ENCODE measurements at regions not wholly inside any gene's neighbourhood (a gene's known extent, or its start where the extent isn't known, plus 50 kb on each side); places are given as distances from the start of the nearest gene placed in this dataset.

DNA sequence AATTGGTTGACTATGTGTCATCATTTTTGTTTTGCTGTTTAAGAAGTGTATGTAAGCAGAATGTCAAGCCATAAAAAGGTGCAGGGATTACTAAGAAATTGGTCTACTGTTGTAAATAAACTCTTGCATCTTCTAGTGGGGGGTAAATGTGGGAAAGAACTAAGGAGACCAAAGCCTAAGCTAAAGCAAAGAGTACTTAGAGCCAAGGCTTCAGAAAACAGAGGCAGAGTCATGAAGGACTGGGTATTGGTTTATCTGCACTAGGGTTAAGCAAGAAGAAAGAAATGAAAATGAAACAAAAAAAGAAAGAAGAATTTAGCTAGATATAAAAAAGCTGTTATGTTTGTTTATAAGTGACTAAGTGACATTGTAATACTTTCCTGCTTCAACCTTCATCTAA, 628.1 kb downstream of the METTL15 start:
- no peaks in the 10 kb centered on the region for H3K4me1 ChIP-seq
- TF ChIP-seq, protein P1, sequence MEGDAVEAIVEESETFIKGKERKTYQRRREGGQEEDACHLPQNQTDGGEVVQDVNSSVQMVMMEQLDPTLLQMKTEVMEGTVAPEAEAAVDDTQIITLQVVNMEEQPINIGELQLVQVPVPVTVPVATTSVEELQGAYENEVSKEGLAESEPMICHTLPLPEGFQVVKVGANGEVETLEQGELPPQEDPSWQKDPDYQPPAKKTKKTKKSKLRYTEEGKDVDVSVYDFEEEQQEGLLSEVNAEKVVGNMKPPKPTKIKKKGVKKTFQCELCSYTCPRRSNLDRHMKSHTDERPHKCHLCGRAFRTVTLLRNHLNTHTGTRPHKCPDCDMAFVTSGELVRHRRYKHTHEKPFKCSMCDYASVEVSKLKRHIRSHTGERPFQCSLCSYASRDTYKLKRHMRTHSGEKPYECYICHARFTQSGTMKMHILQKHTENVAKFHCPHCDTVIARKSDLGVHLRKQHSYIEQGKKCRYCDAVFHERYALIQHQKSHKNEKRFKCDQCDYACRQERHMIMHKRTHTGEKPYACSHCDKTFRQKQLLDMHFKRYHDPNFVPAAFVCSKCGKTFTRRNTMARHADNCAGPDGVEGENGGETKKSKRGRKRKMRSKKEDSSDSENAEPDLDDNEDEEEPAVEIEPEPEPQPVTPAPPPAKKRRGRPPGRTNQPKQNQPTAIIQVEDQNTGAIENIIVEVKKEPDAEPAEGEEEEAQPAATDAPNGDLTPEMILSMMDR (IDR thresholded peaks at IDR 0.05; ENCODE audit: low read depth, low read length), result no peak
- H3K9me3 ChIP-seq, result no peaks in the 10 kb centered on the region
- no peaks in the 10 kb centered on the region for H3K27me3 ChIP-seq
- H3K36me3 ChIP-seq, result no peaks in the 10 kb centered on the region
- no peak overlapping the region for H3K4me3 ChIP-seq (ENCODE audit: low read depth, low read length)
- no peak for DNase-seq

DNA sequence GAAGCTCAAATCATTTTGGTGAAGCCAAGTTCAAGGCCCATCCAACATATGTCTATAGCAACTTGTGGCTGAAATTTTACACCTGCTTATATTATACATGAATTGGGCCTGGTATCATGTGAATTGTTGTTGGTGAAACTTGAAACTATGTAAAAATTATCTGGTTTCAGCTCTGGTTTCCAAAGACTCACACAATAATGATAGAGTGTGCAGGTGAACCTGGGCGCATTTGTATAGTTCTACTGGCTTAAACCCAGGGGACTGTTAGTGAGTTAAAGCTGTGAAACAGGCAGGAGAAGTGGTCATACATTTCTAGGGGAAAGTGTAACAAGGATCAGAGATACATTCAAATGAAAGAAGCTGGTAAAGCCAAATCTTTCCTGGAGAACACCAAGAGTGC, 627.3 kb downstream of the METTL15 start:
- Histone ChIP-seq H3K36me3 (no peaks in the 10 kb centered on the region), H3K4me3 (ENCODE audit: low read depth, low read length) (no peak overlapping the region), H3K9me3 (no peaks in the 10 kb centered on the region), H3K27me3 (no peaks in the 10 kb centered on the region), H3K4me1 (no peaks in the 10 kb centered on the region)
- TF ChIP-seq, protein P1 (IDR thresholded peaks at IDR 0.05; ENCODE audit: low read depth, low read length), result no peak
- DNase-seq, result no peak

DNA sequence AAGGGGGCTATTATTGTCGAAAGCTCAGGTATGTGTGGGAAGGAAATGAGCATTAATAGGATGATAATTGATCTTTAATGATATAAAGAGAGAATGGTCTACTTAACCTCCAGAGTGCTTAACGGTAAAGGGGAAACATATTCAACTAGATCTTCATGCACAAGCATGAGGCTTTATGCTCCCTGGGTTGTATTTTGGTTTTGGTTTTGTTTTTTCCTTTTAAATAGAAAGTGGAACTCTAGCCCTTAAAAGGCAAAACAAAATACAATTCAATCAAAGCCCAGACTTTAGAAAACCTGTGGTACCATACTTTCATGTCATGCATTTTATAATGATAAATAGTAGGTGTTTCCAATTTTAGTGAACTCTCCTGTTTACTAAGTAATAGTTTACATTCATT, 622.7 kb downstream of the METTL15 start:
- no peaks in the 10 kb centered on the region for H3K36me3 ChIP-seq
- no peaks in the 10 kb centered on the region for H3K9me3 ChIP-seq
- DNase-seq, result no peak
- no peaks in the 10 kb centered on the region for H3K4me1 ChIP-seq
- TF ChIP-seq, protein P1 (IDR thresholded peaks at IDR 0.05; ENCODE audit: low read depth, low read length), result no peak
- H3K4me3 ChIP-seq (ENCODE audit: low read depth, low read length), result no peak overlapping the region
- no peaks in the 10 kb centered on the region for H3K27me3 ChIP-seq

DNA sequence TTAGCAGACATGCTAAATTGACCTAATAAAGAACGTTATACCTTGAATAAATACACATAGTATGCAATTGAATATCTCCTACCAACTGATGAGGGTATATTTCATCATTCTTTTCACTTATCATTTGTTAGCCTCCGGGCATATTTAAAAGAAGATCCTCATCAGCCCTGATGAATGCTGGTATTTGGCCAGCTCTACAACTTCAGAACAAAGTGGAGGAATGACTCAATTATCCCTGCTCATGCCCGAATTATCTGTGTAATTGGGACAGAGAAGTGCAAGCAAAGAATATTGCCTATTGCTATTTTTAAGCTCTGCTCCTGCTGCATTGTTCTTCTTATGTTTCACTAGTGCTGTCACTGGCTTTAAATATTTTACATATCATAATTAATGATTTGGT, 622.1 kb downstream of the METTL15 start:
- H3K4me1 ChIP-seq, result no peaks in the 10 kb centered on the region
- no peak overlapping the region for H3K4me3 ChIP-seq (ENCODE audit: low read depth, low read length)
- TF ChIP-seq, protein P1 (IDR thresholded peaks at IDR 0.05; ENCODE audit: low read depth, low read length), result no peak
- DNase-seq, result no peak
- H3K27me3 ChIP-seq, result no peaks in the 10 kb centered on the region
- no peaks in the 10 kb centered on the region for H3K9me3 ChIP-seq
- H3K36me3 ChIP-seq, result no peaks in the 10 kb centered on the region

DNA sequence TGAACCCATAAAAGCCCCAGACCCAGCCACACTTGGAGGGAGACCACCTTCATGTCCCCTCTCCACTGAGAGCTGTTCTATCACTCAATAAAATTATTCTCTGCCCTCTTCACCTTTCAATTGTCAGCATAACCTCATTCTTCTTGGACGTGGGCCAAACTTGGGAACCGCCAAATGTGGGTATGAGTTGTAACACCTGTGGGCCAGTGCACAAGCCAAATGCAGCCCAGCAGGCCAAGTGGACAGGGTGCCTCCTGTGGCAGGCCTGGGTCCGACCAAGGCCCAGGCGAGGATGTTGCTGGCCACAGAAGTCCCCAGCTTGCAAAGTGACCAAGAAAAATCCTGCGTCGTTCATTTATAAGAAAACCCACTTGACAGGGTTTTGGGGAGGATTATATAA, 621.2 kb downstream of the METTL15 start:
- no peaks in the 10 kb centered on the region for H3K27me3 ChIP-seq
- H3K4me3 ChIP-seq (ENCODE audit: low read depth, low read length), result no peak overlapping the region
- no peaks in the 10 kb centered on the region for H3K36me3 ChIP-seq
- no peaks in the 10 kb centered on the region for H3K9me3 ChIP-seq
- TF ChIP-seq, protein P1 (IDR thresholded peaks at IDR 0.05; ENCODE audit: low read depth, low read length), result no peak
- H3K4me1 ChIP-seq, result no peaks in the 10 kb centered on the region
- no peak for DNase-seq

DNA sequence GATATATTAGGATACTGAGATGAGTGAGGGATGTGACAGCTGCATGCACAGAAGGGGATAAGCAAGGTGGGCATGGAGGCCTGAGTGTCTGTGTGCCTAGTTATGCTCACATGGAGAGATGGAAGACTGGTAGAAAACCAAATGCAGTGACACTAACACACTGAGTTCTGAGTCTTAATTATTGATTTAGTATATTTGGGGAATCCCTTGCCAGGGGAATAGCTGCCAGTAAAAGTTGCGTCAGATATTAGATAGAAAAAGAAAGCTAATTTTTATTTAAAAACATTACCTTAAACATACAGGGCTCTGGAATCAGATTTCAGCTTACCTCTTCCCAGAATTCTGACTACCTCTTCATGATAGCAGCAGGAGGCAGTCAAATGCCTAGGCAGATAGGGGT, 620.5 kb downstream of the METTL15 start:
- DNase-seq, result no peak
- H3K27me3 ChIP-seq, result no peaks in the 10 kb centered on the region
- TF ChIP-seq, protein P1 (IDR thresholded peaks at IDR 0.05; ENCODE audit: low read depth, low read length), result no peak
- no peaks in the 10 kb centered on the region for H3K9me3 ChIP-seq
- no peaks in the 10 kb centered on the region for H3K4me1 ChIP-seq
- H3K4me3 ChIP-seq (ENCODE audit: low read depth, low read length), result no peak overlapping the region
- no peaks in the 10 kb centered on the region for H3K36me3 ChIP-seq

Measured in BE2C (cell line).